WTC11 (cell line): ENCODE measurements at regions not wholly inside any gene's neighbourhood (a gene's known extent, or its start where the extent isn't known, plus 50 kb on each side); places are given as distances from the start of the nearest gene placed in this dataset.

ENCODE experiments used
- CTCF ChIP-seq: fragments of 200-600 bp; IDR thresholded peaks from 2 replicates; pipeline ENCODE4 v1.8.0; 2022; ENCODE audit warnings: antibody characterized with exemption
- ELF4 ChIP-seq: sonication (generic); formaldehyde crosslinking; IDR thresholded peaks from 2 replicates; pipeline ENCODE4 v1.8.1; 2022; ENCODE audit warnings: low read depth, mild to moderate bottlenecking, moderate library complexity, missing genetic modification reagents
- FOXP4 ChIP-seq: sonication (generic); formaldehyde crosslinking; IDR thresholded peaks from 2 replicates; pipeline ENCODE4 v1.8.0; 2022; ENCODE audit warnings: mild to moderate bottlenecking, missing genetic modification reagents
- MYBL2 ChIP-seq: sonication (generic); formaldehyde crosslinking; IDR thresholded peaks from 2 replicates; pipeline ENCODE4 v1.8.1; 2023; ENCODE audit warnings: mild to moderate bottlenecking, moderate library complexity, missing genetic modification reagents
- NR2C2 ChIP-seq: sonication (generic); formaldehyde crosslinking; IDR thresholded peaks from 2 replicates; pipeline ENCODE4 v1.8.0; 2022; ENCODE audit warnings: mild to moderate bottlenecking, missing genetic modification reagents
- OVOL2 ChIP-seq: fragments of 250-450 bp; sonication (Bioruptor Pico); IDR thresholded peaks from 2 replicates; pipeline ENCODE4 v1.9.0; 2021; ENCODE audit warnings: mild to moderate bottlenecking, borderline replicate concordance
- SMAD3 ChIP-seq: sonication (generic); formaldehyde crosslinking; IDR thresholded peaks from 2 replicates; pipeline ENCODE4 v1.8.0; 2022; ENCODE audit warnings: missing genetic modification reagents, mild to moderate bottlenecking, borderline replicate concordance

GRCh38 chr7:35553519-35553918 lies 141.4 kb downstream of the HERPUD2 start:
- no peak for TF ChIP-seq ELF4 (CRISPR knock-in tag)
- TF ChIP-seq CTCF = no peak
- TF ChIP-seq SMAD3 = no peak
- no peak for TF ChIP-seq NR2C2 (CRISPR knock-in tag)
- TF ChIP-seq OVOL2 (CRISPR knock-in tag) = no peak
- no peak for TF ChIP-seq FOXP4 (CRISPR knock-in tag)
- no peak for TF ChIP-seq MYBL2
